CD8-positive, alpha-beta memory T cell (primary cell): ENCODE measurements at regions not wholly inside any gene's neighbourhood (a gene's known extent, or its start where the extent isn't known, plus 50 kb on each side); places are given as distances from the start of the nearest gene placed in this dataset.

Experiments
- CTCF ChIA-PET: fragments of 350-600 bp; sonication (Branson Sonifier 250); formaldehyde crosslinking; loops from one replicate; lab custom pipeline; 2021; ENCODE audit warnings: antibody characterized with exemption; lab: Charles Lee
- POLR2A ChIA-PET: fragments of 350-600 bp; sonication (Branson Sonifier 250); formaldehyde crosslinking; loops from one replicate; lab custom pipeline; 2021; ENCODE audit warnings: antibody characterized with exemption; lab: Charles Lee
- DNase-seq, 5 donors: peaks; one replicate each; pipeline versions ENCODE4 v3.0.0 to v3.0.0-alpha.2; 2020 to 2022; ENCODE audit warnings: mixed read lengths in 1 of 5
- H3K27ac ChIP-seq: one replicate; pipeline ENCODE4 v1.7.0; 2013; ENCODE audit warnings: low read depth, mild to moderate bottlenecking, low read length, moderate library complexity
- H3K27me3 ChIP-seq: 2 replicates; pipeline ENCODE4 v1.7.0; 2013; ENCODE audit warnings: low read length, mild to moderate bottlenecking; ENCODE audit not compliant: insufficient read depth, poor library complexity, severe bottlenecking
- H3K36me3 ChIP-seq: 2 replicates; pipeline ENCODE4 v1.7.0; 2013; ENCODE audit warnings: mild to moderate bottlenecking, low read length, moderate library complexity; ENCODE audit not compliant: insufficient read depth
- H3K4me1 ChIP-seq: 2 replicates; pipeline ENCODE4 v1.7.0; 2013; ENCODE audit warnings: mild to moderate bottlenecking, low read length, moderate library complexity; ENCODE audit not compliant: insufficient read depth
- H3K4me3 ChIP-seq: 2 replicates; pipeline ENCODE4 v1.7.0; 2013; ENCODE audit warnings: mild to moderate bottlenecking, low read length
- H3K9me3 ChIP-seq: 2 replicates; pipeline ENCODE4 v1.7.0; 2013; ENCODE audit warnings: mild to moderate bottlenecking, low read length
- H3K27ac Mint-ChIP-seq, 8 donors: one replicate each; pipeline ENCODE4 v1.8.0; 2020 to 2021; ENCODE audit warnings: mixed read lengths in 8 of 8, mild to moderate bottlenecking in 6 of 8, inconsistent platforms in 3 of 8, moderate library complexity in 3 of 8
- H3K27me3 Mint-ChIP-seq, 2 donors: one replicate each; pipeline ENCODE4 v1.8.0; 2020 to 2021; ENCODE audit warnings: mixed read lengths in 2 of 2, mild to moderate bottlenecking in 1 of 2, moderate library complexity in 1 of 2
- H3K36me3 Mint-ChIP-seq, 3 donors: one replicate each; pipeline ENCODE4 v1.8.0; 2020 to 2021; ENCODE audit warnings: mixed read lengths in 3 of 3, inconsistent platforms in 1 of 3, mild to moderate bottlenecking in 1 of 3
- H3K4me1 Mint-ChIP-seq, 3 donors: one replicate each; pipeline ENCODE4 v1.8.0; 2020 to 2021; ENCODE audit warnings: mixed read lengths in 3 of 3, inconsistent platforms in 1 of 3, mild to moderate bottlenecking in 1 of 3
- H3K4me3 Mint-ChIP-seq, 7 donors: one replicate each; pipeline ENCODE4 v1.8.0; 2020 to 2021; ENCODE audit warnings: mixed read lengths in 7 of 7, mild to moderate bottlenecking in 6 of 7, moderate library complexity in 4 of 7, inconsistent platforms in 2 of 7
- H3K9me3 Mint-ChIP-seq, 5 donors: one replicate each; pipeline ENCODE4 v1.8.0; 2020 to 2022; ENCODE audit warnings: mixed read lengths in 5 of 5, mild to moderate bottlenecking in 3 of 5, moderate library complexity in 2 of 5, inconsistent platforms in 1 of 5

DNA sequence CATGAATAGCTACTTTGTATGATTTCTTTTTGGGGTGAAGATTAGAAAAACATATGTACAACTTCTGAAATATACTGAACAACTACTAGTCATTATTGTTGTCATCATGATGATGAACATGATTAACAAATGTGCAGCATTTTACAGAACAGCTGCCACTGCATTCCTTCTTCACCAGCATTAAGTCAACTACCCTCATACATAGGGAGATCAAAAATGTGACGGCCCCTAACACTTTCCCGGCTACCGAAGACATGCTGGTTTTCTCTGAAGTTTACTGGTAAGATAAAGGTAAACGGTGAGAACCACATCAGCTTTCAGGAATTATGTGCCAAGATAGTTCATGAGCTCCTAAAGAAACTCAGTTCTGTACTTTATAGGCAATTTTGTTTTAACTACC is 121.0 kb upstream of the LRATD1 start:
- no peak overlapping the region for H3K4me3 Mint-ChIP-seq
- ChIA-PET POLR2A (no interaction called here), CTCF (no interaction called here)
- Histone ChIP-seq H3K36me3 (no peaks in the 10 kb centered on the region), H3K9me3 (no peaks in the 10 kb centered on the region), H3K27me3 (no peaks in the 10 kb centered on the region), H3K27ac (no peak overlapping the region), H3K4me1 (no peaks in the 10 kb centered on the region), H3K4me3 (no peak overlapping the region)
- H3K27me3 Mint-ChIP-seq = peaks cover 0 to 1% of the 10 kb centered on the region in 2 donors
- no peak overlapping the region for H3K27ac Mint-ChIP-seq
- no peaks in the 10 kb centered on the region for H3K4me1 Mint-ChIP-seq
- no peaks in the 10 kb centered on the region for H3K36me3 Mint-ChIP-seq
- peaks cover 2 to 9% (median 7%) of the 10 kb centered on the region in 5 donors for H3K9me3 Mint-ChIP-seq
- DNase-seq = no peak

DNA sequence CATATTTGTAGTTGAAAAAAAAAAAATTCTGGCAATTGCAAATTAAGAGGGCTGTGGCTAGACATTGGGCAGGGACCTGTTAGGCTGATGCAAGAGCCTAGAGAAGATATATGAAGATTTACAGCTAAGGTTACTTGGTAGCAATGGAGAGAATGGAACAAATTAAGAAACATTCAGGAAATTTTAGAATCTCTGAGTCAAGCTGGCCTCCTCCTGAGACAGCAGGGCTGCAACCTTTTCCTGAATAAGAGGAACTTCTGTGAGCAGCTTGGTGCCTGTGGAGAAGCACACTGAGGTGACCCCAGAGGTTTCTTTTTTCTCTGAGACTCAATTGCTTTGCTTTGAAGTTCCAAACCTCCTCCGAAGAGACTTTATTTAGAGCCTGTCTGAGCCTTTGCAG is 118.6 kb upstream of the LRATD1 start:
- POLR2A ChIA-PET = no interaction called here
- Histone ChIP-seq H3K4me3 (no peak overlapping the region), H3K4me1 (no peaks in the 10 kb centered on the region), H3K27ac (no peak overlapping the region), H3K36me3 (no peaks in the 10 kb centered on the region), H3K9me3 (no peaks in the 10 kb centered on the region), H3K27me3 (no peaks in the 10 kb centered on the region)
- no peaks in the 10 kb centered on the region for H3K4me1 Mint-ChIP-seq
- CTCF ChIA-PET = no interaction called here
- peaks cover 0 to 7% (median 3%) of the 10 kb centered on the region in 5 donors for H3K9me3 Mint-ChIP-seq
- H3K27me3 Mint-ChIP-seq = no peaks in the 10 kb centered on the region
- no peaks in the 10 kb centered on the region for H3K36me3 Mint-ChIP-seq
- no peak for DNase-seq
- H3K27ac Mint-ChIP-seq = no peak overlapping the region
- H3K4me3 Mint-ChIP-seq = no peak overlapping the region

DNA sequence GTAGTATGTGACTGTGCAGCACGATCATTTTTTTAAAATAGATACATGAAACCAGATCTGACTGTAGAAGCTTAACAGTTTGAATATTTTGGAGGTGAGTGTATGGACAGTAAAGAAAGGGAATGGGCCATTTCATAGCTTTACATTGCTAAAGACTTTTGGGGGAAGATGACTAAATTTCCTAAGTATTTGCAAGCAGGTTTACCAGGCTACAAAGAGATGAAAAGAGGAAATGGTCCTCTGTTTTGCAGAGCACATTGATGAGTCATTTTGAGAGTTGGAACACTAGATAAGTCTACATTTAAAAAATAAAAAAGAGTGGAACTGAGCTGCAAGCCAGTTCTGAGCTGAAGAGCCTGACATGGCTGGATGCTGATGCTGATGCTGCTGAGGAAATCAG is 115.7 kb upstream of the LRATD1 start:
- Mint-ChIP-seq H3K9me3 (peaks cover 3 to 7% (median 4%) of the 10 kb centered on the region in 5 donors), H3K27me3 (peaks cover 0 to 1% of the 10 kb centered on the region in 2 donors), H3K4me3 (no peak overlapping the region), H3K4me1 (no peaks in the 10 kb centered on the region), H3K27ac (no peak overlapping the region), H3K36me3 (no peaks in the 10 kb centered on the region)
- no peaks in the 10 kb centered on the region for H3K9me3 ChIP-seq
- H3K27ac ChIP-seq = no peak overlapping the region
- ChIA-PET POLR2A (no interaction called here), CTCF (no interaction called here)
- no peaks in the 10 kb centered on the region for H3K36me3 ChIP-seq
- no peaks in the 10 kb centered on the region for H3K4me1 ChIP-seq
- no peak overlapping the region for H3K4me3 ChIP-seq
- no peaks in the 10 kb centered on the region for H3K27me3 ChIP-seq
- DNase-seq = no peak

DNA sequence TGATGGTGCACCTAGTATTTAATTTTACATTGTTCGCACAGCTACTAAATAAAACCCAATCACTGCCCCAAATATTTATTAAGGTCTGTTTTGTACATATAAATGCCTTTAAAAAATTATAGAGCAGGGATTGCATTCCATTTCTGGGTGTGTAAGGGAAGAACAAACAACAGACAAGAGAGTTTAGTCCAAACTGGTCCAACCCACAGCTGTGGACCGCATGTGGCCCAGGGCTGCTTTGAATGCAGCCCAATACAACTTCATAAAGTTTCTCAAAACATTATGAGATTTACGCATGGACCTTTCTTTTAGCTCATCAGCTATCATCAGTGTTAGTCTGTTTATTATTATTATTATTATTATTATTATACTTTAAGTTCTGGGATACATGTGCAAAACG is 114.8 kb upstream of the LRATD1 start:
- ChIA-PET CTCF (interaction anchor here (0.8 kb wide), 1 partner anchor 63 kb away, joined by 3 read pairs; no protein-coding TSS in a partner anchor), POLR2A (no interaction called here)
- Histone ChIP-seq H3K9me3 (no peaks in the 10 kb centered on the region), H3K4me3 (no peak overlapping the region), H3K27ac (no peak overlapping the region), H3K36me3 (no peaks in the 10 kb centered on the region), H3K4me1 (no peaks in the 10 kb centered on the region), H3K27me3 (no peaks in the 10 kb centered on the region)
- no peak for DNase-seq
- Mint-ChIP-seq H3K36me3 (no peaks in the 10 kb centered on the region), H3K4me1 (no peaks in the 10 kb centered on the region), H3K9me3 (peaks cover 3 to 9% (median 5%) of the 10 kb centered on the region in 5 donors), H3K27ac (no peak overlapping the region), H3K4me3 (no peak overlapping the region), H3K27me3 (peaks cover 0 to 3% of the 10 kb centered on the region in 2 donors)

DNA sequence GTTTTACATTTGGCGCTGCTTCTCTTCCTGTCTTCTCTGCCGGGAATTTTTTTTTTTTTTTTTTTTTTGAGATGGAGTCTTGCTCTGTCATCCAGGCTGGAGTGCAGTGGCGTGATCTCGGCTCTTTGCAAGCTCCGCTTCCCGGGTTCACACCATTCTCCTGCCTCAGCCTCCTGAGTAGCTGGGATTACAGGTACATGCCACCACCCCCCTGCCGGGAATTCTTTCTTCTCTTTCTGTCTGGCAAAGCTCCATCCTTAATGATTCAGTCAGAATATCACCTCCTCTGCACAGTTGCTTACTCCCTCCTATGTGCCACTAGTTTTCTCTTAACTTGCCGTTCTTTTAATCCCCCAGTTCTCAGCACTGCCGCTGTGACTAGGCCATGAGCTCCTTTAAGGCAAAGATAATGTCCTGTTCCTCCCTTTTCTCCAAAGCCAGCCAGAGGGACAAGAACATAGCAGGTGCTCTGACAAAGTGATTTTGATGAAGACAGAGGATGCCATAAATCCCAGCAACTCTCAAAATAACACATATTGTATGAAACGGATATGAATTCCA is 112.1 kb upstream of the LRATD1 start:
- Histone ChIP-seq H3K9me3 (no peaks in the 10 kb centered on the region), H3K27me3 (no peaks in the 10 kb centered on the region), H3K36me3 (no peaks in the 10 kb centered on the region), H3K4me1 (no peaks in the 10 kb centered on the region), H3K27ac (no peak overlapping the region), H3K4me3 (no peak overlapping the region)
- no peak overlapping the region for H3K27ac Mint-ChIP-seq
- H3K36me3 Mint-ChIP-seq = no peaks in the 10 kb centered on the region
- no peak overlapping the region for H3K4me3 Mint-ChIP-seq
- no peak for DNase-seq
- ChIA-PET POLR2A (no interaction called here), CTCF (no interaction called here)
- H3K4me1 Mint-ChIP-seq = no peaks in the 10 kb centered on the region
- peaks cover 0 to 13% (median 6%) of the 10 kb centered on the region in 5 donors for H3K9me3 Mint-ChIP-seq
- peaks cover 0 to 3% of the 10 kb centered on the region in 2 donors for H3K27me3 Mint-ChIP-seq

DNA sequence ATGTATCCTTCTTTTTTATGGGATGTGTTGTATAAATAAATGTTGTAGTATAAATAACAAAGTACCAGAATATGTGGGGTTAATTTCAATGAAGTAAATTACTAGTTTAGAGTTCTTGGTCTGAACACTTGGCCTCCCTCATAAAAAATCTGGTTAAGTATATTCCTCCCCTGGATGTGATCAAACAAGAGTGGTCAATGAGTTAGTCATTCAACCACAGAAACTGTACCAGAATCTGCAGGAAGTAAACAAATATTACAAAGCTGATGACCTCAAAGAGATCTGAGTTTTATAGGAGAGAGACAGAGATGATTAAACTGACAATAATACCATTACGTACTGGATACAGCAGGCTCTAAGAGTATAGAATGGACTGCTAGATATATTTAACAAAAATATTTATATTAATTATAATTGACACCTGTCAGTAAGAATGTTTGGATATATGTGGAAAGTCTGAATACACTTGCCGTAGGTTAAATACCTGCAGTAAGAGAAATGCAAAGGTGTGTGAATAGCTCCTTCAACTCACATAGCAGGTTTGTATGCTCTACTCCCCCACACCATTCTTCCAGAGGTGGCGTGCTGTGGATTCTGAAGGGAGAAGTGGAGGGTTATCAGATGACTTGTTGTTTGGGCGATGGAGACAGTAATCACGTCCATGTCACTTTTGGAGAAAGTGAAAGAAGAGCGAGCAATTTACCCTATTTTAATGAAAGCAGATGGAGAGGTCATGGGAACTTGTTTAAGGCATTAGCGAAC is 108.3 kb upstream of the LRATD1 start:
- no peak for DNase-seq
- Histone ChIP-seq H3K36me3 (no peaks in the 10 kb centered on the region), H3K27me3 (no peaks in the 10 kb centered on the region), H3K9me3 (no peaks in the 10 kb centered on the region), H3K4me3 (no peak overlapping the region), H3K4me1 (no peaks in the 10 kb centered on the region), H3K27ac (no peak overlapping the region)
- H3K27me3 Mint-ChIP-seq = peaks cover 0 to 3% of the 10 kb centered on the region in 2 donors
- no peak overlapping the region for H3K27ac Mint-ChIP-seq
- POLR2A ChIA-PET = no interaction called here
- no peaks in the 10 kb centered on the region for H3K36me3 Mint-ChIP-seq
- H3K4me3 Mint-ChIP-seq = no peak overlapping the region
- H3K4me1 Mint-ChIP-seq = no peaks in the 10 kb centered on the region
- peaks cover 0 to 12% (median 7%) of the 10 kb centered on the region in 5 donors for H3K9me3 Mint-ChIP-seq
- CTCF ChIA-PET = no interaction called here

DNA sequence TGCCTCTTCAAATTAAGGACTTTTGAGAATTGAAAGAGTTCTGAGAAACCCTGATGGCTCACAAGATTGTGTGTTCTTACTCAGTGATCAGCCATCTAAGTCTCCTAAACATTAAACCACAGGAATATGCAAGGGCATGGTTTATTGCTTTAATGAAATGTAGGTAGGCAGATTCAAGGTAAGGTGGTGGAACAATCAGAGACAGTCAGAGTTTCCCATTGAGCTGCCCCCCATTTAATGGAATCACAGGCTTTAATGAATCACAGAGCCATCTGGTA is 107.8 kb upstream of the LRATD1 start:
- peaks cover 0 to 9% (median 5%) of the 10 kb centered on the region in 5 donors for H3K9me3 Mint-ChIP-seq
- H3K27ac Mint-ChIP-seq = no peak overlapping the region
- ChIA-PET POLR2A (no interaction called here), CTCF (no interaction called here)
- Histone ChIP-seq H3K36me3 (no peaks in the 10 kb centered on the region), H3K27me3 (no peaks in the 10 kb centered on the region), H3K4me1 (no peaks in the 10 kb centered on the region), H3K27ac (no peak overlapping the region), H3K9me3 (no peaks in the 10 kb centered on the region), H3K4me3 (no peak overlapping the region)
- no peak for DNase-seq
- H3K27me3 Mint-ChIP-seq = peaks cover 0 to 4% of the 10 kb centered on the region in 2 donors
- no peaks in the 10 kb centered on the region for H3K36me3 Mint-ChIP-seq
- H3K4me3 Mint-ChIP-seq = no peak overlapping the region
- no peaks in the 10 kb centered on the region for H3K4me1 Mint-ChIP-seq

DNA sequence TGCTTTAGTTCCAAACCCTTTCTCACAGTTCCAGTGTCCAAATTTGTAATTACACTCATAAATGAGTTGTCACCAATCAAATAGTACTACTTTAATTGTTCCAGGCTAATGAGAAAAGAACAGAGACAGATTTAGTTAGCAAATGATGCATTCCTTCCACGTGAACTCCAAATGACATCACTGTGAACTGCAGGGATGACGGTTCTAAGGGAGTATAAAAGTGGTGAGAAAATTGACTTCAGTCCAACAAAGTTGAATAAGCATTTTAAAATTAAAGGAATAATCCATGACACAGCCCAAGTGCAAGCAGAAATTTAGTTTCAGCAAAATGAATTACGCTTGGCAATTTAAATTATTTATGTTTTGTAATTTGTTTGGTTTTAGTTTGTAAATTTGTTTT is 102.0 kb upstream of the LRATD1 start:
- H3K27ac ChIP-seq = no peak overlapping the region
- ChIA-PET CTCF (no interaction called here), POLR2A (no interaction called here)
- Mint-ChIP-seq H3K9me3 (peaks cover 0 to 3% (median 0%) of the 10 kb centered on the region in 5 donors), H3K36me3 (no peaks in the 10 kb centered on the region), H3K4me1 (no peaks in the 10 kb centered on the region), H3K4me3 (no peak overlapping the region), H3K27me3 (peaks cover 0 to 2% of the 10 kb centered on the region in 2 donors), H3K27ac (no peak overlapping the region)
- H3K4me3 ChIP-seq = no peak overlapping the region
- no peaks in the 10 kb centered on the region for H3K4me1 ChIP-seq
- no peaks in the 10 kb centered on the region for H3K36me3 ChIP-seq
- DNase-seq = no peak
- H3K27me3 ChIP-seq = no peaks in the 10 kb centered on the region
- no peaks in the 10 kb centered on the region for H3K9me3 ChIP-seq
